SK-N-MC (cell line): ENCODE measurements at regions not wholly inside any gene's neighbourhood (a gene's known extent, or its start where the extent isn't known, plus 50 kb on each side); places are given as distances from the start of the nearest gene placed in this dataset.

Experiments used
- EZH2 ChIP-seq: fragments of 200-600 bp; sonication (generic); IDR thresholded peaks from one replicate; pipeline ENCODE4 v1.6.1; 2017; ENCODE audit warnings: antibody characterized with exemption
- POLR2AphosphoS5 ChIP-seq: IDR thresholded peaks from 2 replicates; pipeline ENCODE4 v1.6.1; 2012; ENCODE audit warnings: mild to moderate bottlenecking, low read depth, low read length, borderline replicate concordance

DNA sequence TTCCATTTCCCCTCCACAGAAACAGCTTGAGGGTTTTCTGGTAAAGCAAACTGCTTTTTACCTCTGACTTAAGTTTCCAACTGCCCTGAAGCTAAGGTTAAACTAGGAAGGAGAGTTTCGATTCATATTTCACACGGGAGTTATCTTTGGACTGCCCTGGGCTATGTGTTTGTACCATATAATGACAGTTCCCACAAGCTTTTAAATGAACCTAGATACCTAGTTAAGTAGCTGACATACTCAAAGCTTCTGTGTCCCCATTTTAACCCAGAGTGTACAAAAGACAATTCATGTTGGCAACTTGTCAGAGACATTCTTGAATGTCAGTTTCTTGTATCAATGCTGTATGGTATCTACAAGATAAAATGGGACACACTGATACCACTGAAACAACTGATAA lies 1296.6 kb upstream of the IGFBP7 start:
- no peak for TF ChIP-seq POLR2AphosphoS5
- TF ChIP-seq EZH2: no peak
